ENCODE measurements at regions not wholly inside any gene's neighbourhood (a gene's known extent, or its start where the extent isn't known, plus 50 kb on each side); places are given as distances from the start of the nearest gene placed in this dataset.

GRCh38 chr14:94887591-94887990 is 117.7 kb upstream of the GSC start:
- H3K27me3 ChIP-seq (ENCODE audit: control insufficient read depth, insufficient read depth, low read length) = no peaks in the 10 kb centered on the region
- ChIA-PET POLR2A (no interaction called here), CTCF (no interaction called here)
- H3K27ac ChIP-seq (ENCODE audit: low read length) = no peak overlapping the region
- H3K4me1 ChIP-seq (ENCODE audit: control insufficient read depth, insufficient read depth, low read length) = no peaks in the 10 kb centered on the region
- no peaks in the 10 kb centered on the region for H3K9me3 ChIP-seq (ENCODE audit: control insufficient read depth, insufficient read depth, low read depth, low read length)
- no peak for ATAC-seq
- TF ChIP-seq REST (IDR thresholded peaks at IDR 0.05; ENCODE audit: insufficient read depth in 1 of 2, low read depth in 2 of 2, low read length in 1 of 2) = no peak
- no peak for TF ChIP-seq POLR2AphosphoS5 (IDR thresholded peaks at IDR 0.05; ENCODE audit: low read depth, low read length)
- TF ChIP-seq, protein P1, sequence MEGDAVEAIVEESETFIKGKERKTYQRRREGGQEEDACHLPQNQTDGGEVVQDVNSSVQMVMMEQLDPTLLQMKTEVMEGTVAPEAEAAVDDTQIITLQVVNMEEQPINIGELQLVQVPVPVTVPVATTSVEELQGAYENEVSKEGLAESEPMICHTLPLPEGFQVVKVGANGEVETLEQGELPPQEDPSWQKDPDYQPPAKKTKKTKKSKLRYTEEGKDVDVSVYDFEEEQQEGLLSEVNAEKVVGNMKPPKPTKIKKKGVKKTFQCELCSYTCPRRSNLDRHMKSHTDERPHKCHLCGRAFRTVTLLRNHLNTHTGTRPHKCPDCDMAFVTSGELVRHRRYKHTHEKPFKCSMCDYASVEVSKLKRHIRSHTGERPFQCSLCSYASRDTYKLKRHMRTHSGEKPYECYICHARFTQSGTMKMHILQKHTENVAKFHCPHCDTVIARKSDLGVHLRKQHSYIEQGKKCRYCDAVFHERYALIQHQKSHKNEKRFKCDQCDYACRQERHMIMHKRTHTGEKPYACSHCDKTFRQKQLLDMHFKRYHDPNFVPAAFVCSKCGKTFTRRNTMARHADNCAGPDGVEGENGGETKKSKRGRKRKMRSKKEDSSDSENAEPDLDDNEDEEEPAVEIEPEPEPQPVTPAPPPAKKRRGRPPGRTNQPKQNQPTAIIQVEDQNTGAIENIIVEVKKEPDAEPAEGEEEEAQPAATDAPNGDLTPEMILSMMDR (IDR thresholded peaks at IDR 0.05) = no peak
- TF ChIP-seq TCF7L2 (IDR thresholded peaks at IDR 0.05; ENCODE audit: low read depth, low read length) = no peak
- TF ChIP-seq SIN3A (IDR thresholded peaks at IDR 0.05; ENCODE audit: borderline replicate concordance, insufficient read depth, low read depth, low read length) = no peak
- in situ Hi-C loops (cut with HindIII; ENCODE audit: low pct_unique_long_range_greater_than_20kb, low sequenced_read_pairs) = no loop called here
- H3K4me3 ChIP-seq (ENCODE audit: low read depth in 2 of 2, low read length in 2 of 2) = no peak overlapping the region
- H3K36me3 ChIP-seq (ENCODE audit: control insufficient read depth, insufficient read depth, low read length) = no peaks in the 10 kb centered on the region
- intact Hi-C loops (cut with micrococcal nuclease; ENCODE audit: unreplicated experiment) = no loop called here
- DNase-seq (ENCODE audit: low read depth, low spot score) = no peak
- BruUV-seq (replicated peaks) = no TSS peak

DNA sequence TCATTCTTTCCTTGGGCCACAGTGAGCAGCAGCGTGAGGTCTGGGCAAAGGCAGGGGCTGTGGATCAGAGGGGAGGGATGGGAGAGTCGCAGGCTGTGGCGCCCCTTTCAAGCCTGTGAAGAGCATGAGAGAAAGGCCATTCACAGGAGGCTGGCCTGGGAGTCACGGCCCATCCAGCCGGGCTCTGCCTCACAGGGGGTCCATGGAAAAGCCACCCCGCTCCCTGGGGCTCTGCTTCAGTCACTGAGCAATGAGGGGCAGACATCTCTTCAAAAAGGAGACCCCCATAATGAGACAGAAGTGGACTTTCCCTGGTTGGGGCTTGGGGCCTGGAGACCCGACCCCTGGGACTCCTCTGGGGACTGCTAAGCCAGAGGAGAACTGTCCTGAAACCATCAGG is 117.0 kb upstream of the GSC start:
- in situ Hi-C loops (cut with HindIII; ENCODE audit: low pct_unique_long_range_greater_than_20kb, low sequenced_read_pairs) (no loop called here), intact Hi-C loops (cut with micrococcal nuclease; ENCODE audit: unreplicated experiment) (no loop called here)

More for the DNA sequence above, 117.0 kb upstream of the GSC start:
- ChIA-PET POLR2A (no interaction called here), CTCF (no interaction called here)
- Histone ChIP-seq H3K27me3 (ENCODE audit: control insufficient read depth, insufficient read depth, low read length) (no peaks in the 10 kb centered on the region), H3K9me3 (ENCODE audit: control insufficient read depth, insufficient read depth, low read depth, low read length) (no peaks in the 10 kb centered on the region), H3K4me1 (ENCODE audit: control insufficient read depth, insufficient read depth, low read length) (no peaks in the 10 kb centered on the region), H3K36me3 (ENCODE audit: control insufficient read depth, insufficient read depth, low read length) (no peaks in the 10 kb centered on the region), H3K4me3 (ENCODE audit: low read depth in 2 of 2, low read length in 2 of 2) (no peak overlapping the region), H3K27ac (ENCODE audit: low read length) (no peak overlapping the region)
- TF ChIP-seq POLR2AphosphoS5 (IDR thresholded peaks at IDR 0.05; ENCODE audit: low read depth, low read length) (no peak), REST (IDR thresholded peaks at IDR 0.05; ENCODE audit: insufficient read depth in 1 of 2, low read depth in 2 of 2, low read length in 1 of 2) (no peak), SIN3A (IDR thresholded peaks at IDR 0.05; ENCODE audit: borderline replicate concordance, insufficient read depth, low read depth, low read length) (no peak), TCF7L2 (IDR thresholded peaks at IDR 0.05; ENCODE audit: low read depth, low read length) (no peak)
- TF ChIP-seq, protein P1 (IDR thresholded peaks at IDR 0.05) = no peak
- no TSS peak for BruUV-seq (replicated peaks)
- DNase-seq (ENCODE audit: low read depth, low spot score) (no peak), ATAC-seq (no peak)
